HG03457 (cell line): ENCODE measurements at regions not wholly inside any gene's neighbourhood (a gene's known extent, or its start where the extent isn't known, plus 50 kb on each side); places are given as distances from the start of the nearest gene placed in this dataset.

Experiments
- ATAC-seq: cut with Tn5 transposase; IDR thresholded peaks from one replicate; pipeline ENCODE4 v1.9.1; 2021; ENCODE audit warnings: moderate number of reproducible peaks; ENCODE audit not compliant: unreplicated experiment

DNA sequence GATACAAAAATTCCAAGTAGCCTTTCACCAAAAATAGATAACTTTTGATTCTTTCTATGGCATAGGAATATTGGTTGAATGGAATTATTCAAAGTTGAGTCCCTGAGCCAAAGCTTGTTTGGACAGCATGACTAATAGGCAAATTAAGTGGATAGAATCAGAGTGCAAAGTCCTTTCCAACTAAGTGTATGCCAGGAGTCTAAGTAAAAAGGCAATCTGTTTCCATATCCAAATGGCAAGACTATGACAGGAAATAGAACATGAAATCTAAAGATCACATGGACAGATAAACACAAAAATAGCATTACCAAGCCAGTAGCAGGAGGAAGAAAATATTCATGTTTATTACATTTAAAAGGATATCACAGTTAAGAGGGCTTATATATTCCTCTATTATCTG lies 804.6 kb downstream of the SLITRK6 start:
- ATAC-seq: no peak

DNA sequence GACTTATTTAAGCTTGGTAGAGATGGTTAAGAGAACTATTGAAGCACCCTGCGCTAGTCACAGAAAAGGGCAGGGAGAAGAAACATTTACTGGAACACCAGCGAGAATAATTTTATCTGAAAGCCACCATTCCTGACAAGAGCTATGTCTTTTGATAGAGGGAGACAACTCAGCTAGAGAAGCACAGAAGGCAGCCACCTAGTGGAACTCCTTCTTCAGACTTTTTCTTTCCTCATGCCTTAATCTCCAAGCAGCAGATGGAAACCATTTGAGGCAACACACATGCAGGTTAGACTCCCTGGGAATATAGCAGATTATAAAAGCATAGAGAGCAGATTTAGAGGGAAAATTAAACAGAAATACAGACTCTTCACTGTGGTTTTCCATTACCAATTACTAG lies 813.4 kb downstream of the SLITRK6 start:
- no peak for ATAC-seq

DNA sequence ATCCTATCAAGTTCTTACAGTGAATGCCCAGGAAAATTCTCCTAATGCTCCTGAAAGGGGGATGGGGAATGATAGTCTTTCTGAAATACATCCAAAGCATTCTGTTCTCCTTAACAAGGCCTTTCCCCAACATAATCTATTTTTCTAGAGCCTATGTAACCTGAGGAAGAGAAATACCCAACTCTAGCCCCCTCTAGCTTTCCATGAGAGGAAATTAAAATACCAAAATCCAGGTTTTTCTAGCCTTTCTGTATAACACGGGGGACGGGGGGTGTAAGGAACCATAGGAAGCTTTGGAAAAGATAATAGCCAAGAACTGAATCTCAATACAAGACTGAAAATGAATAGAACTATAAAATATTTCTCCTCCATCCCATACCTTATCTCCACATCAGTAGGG lies 815.9 kb downstream of the SLITRK6 start:
- no peak for ATAC-seq

DNA sequence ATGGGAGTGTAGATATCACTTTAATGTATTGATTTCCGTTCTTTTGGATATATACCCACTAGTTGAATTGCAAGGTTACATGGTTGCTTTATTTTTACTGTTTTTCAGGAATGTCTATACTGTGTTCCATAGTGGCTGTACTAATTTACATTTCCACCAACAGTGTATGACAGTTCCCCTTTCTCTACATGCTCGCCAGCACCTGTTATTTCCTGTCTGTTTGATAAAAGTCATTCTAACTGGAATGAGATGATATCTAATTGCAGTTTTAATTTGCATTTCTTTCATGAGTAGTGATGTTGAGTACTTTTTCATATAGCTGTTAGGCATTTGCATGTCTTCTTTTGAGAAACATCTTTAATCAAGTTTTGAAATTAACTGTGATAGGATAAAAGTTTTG lies 818.6 kb downstream of the SLITRK6 start:
- no peak for ATAC-seq

DNA sequence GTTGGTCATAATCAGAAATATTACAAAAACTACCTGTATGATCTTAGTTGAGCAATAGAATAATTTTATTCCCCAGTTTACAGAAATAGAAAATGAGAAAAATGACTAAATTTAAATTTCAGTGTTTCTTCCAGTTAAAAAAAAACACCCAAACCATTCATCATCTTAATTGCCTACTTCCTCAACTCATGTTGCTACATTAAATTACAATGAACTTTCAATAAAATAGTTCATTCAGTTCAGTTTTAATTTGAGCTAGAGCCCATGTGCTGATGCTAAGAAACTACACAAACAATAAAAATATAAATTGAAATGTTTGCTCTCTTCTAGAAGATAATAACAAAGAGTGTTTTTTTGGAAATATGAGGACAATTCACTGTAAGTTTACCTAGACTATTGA lies 820.4 kb downstream of the SLITRK6 start:
- ATAC-seq: no peak

DNA sequence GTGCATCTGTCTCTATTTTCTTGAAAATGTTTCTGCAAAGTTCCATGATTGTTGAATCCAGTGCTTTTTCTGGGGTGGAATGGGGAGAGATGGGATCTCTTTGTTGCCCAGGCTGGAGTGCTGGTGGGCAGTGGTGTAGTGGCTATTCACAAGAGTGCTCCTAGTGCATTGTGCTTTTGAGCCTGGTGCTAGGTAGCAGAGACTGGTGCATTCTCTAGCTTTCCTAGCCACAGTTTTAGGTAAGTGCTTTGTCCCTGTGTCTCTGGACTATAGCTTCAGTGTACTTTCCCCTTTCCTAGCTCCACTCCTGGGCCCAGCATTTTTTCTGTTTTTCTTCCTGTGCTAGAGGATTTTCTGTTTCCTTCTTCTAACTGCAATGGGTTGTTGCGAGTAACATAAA lies 825.6 kb downstream of the SLITRK6 start:
- ATAC-seq: no peak

DNA sequence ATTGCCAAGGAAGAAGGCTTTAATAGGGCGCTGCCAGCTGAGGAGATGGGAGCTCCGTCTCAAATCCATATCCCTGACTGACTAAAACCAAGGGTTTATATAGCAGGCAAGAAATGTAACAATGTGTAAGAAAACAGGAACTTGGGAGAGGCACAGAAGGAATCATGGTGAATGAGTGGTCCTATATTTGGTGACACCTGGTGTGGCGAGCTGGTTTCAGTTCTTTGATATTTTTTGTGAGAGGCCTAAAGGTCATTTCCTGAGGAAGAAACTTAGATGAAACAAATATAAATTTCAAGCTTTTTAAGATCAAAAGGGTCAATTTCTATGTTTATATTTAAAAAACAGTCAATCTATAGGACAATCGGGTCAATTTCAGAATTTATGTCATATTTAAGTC lies 826.3 kb downstream of the SLITRK6 start:
- no peak for ATAC-seq

DNA sequence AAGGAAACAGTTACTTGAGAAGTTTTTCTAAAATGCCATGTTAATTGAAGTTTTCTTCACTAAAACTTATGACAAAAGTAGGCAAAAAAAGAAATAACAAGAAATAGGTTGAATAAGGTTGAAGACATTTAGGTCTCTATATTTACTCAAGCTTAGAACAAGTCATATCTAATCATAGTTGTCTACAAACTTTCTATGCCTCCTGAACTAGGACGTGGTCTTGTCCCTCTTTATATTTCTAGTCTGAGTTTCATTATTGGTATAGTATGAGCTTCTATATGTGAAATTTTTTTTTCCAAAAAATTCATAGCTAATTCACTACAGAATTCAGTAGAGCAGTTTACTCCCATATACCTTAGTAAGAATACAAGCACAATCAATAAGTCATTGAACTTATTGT lies 836.4 kb downstream of the SLITRK6 start:
- no peak for ATAC-seq

DNA sequence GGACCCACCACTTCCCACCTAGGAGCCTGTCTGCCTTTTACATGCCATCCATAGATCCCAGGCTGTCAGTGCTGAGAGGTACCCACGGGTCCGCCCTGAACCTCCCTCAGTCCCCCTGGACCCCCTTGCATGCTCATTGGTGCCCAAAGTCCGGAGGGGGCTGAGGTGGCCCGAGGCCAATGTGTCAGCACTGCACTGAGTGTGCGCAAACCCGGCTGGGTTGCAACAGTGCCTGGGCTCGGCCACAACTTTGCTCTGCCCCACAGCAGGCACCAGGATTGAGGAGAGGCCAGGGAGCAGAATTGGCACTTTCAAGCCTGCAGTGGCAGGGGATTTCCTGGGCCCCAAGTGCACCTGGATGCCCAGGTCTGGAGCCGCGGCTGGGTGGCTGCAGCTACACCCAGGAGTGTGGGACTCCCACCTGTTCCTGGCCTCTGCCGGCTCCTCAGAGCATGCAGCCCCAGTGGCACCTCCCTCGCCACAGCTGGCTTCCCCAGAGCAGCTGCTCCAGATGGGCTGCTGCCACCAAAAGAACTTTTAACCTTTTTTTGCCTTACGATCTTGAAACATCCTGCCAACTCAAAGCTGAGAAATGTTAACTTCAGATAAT lies 837.0 kb downstream of the SLITRK6 start:
- ATAC-seq: no peak

DNA sequence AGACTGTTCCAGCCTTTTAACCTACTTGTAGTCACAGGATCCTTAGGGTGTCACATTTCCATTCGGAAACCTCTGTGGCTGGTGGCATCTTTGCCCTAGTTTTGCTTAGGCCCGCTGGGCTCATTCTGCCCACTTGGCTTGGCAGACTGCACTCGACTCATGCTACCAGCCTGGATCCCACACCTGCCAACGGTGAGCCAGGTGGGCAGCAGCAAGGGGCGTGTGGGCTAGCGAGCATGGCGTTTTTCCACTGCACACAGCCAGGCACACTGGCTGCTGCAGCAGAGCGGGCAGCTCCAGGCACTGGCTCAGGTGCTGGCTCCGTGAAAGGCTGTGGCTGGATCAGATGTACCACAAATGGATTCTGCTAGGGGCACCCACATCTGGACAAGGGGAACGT lies 838.2 kb downstream of the SLITRK6 start:
- no peak for ATAC-seq

DNA sequence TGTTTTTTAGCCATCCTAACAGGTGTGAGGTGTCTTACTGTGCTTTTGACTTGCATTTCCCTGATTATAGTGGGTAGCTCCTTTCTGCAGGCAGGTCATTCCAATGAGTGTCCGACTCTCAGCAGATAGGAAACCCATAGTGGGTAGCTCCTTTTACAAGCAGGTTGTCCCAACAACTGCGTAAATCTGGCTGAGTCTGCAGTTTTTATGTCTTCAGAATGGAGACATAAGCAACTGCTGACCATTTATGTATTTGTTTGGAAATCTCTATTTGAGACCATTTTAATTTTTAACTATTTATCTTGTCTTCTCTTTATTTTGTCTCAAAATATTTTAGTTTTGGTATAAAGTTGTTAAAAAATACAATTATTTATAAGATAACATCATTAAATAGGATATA lies 839.4 kb downstream of the SLITRK6 start:
- no peak for ATAC-seq

DNA sequence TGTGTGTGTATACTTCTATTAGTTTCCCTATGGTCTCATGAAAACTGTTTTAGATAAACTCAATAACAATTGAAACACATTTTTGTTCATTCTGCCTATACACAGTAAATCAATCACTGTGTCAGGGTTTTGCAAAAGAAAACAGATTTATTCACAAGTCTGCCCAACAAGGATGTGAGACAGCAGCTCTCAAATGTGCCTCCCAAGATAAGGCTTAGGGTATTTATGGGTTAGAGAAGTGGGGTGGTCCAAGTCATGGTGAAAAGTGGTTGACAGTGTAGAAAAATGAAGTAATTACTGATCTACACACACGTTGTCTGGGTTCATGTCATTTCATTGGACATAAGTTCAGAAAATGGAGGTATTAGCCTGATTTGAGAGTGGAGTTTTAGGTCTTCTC lies 844.6 kb downstream of the SLITRK6 start:
- no peak for ATAC-seq

DNA sequence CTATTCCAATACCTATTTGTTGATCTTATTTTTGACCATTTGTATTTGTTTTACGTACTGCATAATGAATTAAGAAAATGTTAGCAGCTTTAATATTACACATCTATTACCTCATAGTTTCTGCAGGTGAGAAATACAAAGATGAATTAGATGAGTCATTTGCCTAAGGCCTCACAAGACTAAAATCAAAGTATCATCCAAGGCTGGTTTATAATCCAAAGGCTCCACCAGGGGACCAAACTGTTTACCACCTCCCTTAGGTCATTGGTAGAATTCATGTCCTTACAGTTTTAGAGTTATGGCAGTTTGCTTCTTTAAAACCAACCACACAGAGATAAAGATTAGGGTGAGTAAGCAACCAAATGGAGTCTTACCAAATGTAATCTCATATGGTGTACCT lies 848.1 kb downstream of the SLITRK6 start:
- no peak for ATAC-seq

DNA sequence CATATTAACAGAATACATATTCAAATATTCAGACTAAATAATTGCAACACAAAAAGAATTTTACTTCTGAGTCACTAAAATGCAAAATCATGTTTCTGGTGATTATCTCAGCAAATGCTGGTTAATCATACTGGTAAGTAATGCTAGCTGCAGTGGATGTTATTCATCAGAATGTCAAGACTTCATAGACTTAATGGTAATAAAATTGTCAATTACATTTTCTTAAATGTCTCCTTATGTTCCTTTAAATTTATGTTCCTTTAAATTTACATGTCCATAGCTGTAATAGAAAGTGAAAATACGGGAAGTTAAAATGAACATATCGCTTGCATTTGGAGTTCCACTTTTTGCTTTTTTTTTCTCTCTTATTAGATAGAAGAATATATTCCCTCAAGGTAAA lies 853.0 kb downstream of the SLITRK6 start:
- no peak for ATAC-seq

DNA sequence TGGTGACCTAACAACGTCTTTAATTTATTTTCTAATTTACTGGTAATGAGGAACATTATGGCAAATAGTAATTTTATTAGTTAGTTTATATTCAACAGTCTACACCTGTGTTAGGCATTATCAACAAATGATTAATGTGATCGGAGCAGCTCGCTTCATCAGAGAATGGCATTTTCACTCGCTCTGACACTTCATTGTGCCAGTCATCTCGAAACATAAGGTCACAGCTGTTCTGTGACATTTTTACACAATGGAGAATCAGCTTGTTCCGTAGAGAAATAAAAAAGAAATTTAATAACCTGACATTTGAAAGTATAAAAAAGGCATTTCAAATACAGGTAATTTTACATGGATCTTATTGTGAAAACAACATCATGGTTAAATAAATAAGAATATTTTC lies 858.4 kb downstream of the SLITRK6 start:
- ATAC-seq: no peak

DNA sequence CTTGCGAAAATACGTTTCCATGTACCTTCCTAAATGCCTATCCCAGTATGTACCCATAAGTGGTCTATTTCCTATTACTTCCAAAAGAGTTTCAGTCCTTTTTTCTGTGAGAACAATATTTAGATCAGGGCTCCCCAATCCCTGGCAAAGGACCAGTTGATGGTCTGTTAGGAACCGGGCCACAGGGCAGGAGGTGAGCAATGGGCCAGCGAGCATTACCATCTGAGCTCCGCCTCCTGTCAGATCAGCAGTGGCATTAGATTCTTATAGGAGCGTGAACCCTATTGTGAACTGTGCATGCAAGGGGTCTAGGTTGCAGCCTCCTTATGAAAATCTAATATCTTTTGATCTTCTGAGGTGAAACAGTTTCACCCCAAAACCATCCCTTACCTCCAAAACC lies 859.1 kb downstream of the SLITRK6 start:
- no peak for ATAC-seq

DNA sequence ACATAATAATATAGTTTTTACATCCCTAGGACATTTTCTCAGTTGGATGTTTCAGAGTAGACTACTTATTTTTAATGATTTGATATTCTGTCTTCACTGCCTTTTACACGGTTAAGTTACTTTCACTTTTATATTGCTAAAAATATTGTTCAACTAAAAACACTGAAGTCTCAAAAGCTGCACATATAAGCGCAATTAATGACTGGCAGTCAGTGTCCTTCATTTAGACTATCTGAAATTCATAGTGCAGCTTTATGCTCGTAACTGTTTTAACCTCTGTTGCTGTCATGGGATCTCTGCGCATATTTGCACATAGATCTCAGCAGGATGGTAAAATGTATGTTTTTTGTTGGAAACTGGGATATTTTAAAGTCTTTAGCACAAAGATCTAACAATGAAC lies 864.3 kb downstream of the SLITRK6 start:
- no peak for ATAC-seq

DNA sequence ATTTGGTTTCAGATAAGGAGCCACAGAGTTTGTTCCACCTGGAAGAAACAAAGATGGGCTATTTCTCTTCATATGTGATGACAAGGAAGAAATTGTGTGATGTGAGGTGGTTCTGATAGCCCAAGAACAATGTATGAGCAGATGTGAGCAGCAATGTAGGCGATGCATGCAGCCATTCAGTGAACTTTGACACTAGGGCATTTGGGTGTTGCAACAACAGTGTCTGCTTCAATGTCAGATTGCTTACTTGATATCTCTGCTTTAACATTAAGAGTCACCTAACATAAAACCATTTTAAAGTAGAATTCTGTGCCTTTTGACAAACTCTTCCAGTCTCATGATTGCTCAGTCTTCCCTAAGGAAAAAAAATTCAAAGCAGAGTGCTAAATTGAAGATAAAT lies 865.4 kb downstream of the SLITRK6 start:
- no peak for ATAC-seq

DNA sequence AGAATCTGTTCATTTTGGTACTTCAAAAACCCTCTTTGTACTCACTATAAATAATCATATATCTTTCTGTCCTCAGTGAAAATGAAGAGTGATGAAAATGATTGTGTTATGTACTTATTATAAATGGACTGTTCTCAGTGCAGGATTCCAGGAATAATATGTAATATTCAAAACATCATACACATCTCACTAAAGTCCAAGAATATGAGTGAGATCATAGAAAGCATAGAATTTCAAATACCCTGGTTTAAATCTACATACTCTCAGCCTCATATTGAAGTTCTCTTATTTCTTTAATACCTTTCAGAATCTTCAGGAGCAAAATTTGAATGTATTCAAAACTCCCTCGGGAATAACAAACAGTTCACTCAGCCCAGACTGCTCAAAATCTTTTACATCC lies 868.0 kb downstream of the SLITRK6 start:
- ATAC-seq: no peak

DNA sequence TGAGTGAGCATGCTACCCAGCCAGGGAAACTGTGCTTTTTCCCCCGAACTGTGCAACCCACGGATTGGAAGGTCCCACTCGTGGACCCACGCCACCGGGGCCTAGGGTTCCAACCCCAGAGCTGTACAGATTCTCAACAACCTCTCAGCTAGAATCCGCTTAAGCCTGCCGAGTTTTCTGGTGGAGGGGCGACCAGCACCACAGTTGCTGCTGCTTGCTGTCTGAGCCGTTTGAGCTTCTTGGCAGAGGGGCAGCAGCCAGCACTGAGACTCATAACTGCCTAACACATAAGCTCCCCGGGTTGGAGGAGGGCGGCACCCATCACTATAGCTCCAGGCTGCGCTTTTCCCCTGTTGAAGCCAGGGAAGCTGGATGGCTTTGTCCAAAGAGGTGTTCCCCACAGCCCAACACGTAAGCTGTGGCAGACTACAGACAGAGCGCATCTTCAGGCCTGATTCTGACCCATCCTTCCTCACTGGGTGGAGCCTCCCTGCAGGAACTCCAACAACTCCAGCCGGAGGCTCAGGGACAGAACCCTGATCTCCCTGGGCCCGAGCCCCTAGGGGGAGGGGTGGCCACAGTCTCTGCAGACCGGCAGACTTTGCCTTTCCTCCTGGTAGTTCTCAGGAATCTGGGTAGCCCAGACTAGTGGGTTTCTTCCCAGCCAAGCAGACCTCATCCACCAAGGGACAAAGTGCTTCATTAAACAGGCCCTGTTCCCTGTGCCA lies 871.6 kb downstream of the SLITRK6 start:
- no peak for ATAC-seq

DNA sequence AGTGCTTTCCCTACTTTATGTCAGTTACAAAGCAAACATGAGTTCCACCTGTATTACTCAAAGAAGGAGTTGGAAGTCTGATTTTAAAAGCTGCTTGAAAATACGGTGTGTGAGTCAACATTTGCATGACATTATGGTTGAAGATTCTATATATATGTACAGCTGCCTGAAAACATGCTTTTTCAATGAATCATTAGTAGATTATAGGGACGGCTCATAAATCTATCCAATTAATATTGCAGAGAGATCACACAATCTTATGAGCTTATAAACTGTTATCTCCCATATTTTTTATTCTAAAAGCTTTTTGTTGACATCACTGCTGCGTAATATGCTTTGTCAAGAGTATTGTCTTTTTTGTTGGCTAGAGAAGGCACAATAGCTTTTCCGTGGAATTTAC lies 873.8 kb downstream of the SLITRK6 start:
- ATAC-seq: no peak

DNA sequence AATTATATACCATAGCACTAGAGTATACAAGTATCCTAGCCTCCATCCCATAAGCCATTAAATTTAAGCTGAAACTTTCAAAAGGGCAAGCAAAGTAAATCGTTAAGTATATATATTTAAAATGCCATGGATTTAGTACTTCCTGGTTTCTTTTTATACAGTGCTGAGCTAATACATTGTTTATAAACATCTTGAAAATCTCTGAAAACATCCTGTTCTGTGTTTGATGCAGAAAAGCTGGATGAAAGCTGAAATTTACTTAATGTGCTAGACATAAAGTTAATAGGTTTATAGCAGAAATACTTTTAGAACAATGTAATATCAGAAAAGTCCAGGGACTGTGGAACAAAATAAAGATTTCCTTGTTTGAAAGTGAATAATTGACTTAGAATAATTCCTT lies 875.4 kb downstream of the SLITRK6 start:
- ATAC-seq: no peak

DNA sequence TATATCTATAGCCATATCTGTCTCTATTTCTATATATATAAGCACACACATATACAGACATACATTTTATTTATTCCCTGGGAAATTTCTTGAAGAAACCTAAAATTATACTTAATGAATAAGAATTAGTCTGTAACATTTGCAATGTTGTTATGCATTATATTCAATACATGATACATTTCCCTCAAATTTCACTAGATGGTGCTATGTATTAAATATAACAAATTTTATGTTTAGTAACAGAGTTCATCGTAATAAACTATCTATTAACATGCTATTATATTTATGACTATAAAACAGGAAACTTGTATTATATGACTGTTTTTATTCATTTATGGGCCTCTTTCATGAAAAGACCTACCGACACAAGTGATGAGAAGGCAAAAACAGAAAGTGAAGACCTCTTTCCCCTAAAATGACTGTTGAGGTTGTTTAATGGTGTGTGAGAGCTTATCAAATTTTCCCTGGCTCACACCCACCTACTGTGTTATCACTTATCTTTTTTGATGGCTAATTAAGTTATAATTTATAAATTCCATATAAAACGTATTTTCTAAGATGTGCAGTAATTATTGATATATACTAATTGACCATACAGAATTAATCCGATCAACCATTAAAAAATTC lies 881.9 kb downstream of the SLITRK6 start:
- no peak for ATAC-seq
